H1 (cell line): ENCODE measurements at regions not wholly inside any gene's neighbourhood (a gene's known extent, or its start where the extent isn't known, plus 50 kb on each side); places are given as distances from the start of the nearest gene placed in this dataset.

Experiments used
- CTCF ChIA-PET: fragments of 300-600 bp; sonication (Branson Sonifier 250); formaldehyde crosslinking; loops from one replicate; lab custom pipeline; 2021; ENCODE audit not compliant: partially characterized antibody; lab: Charles Lee
- POLR2A ChIA-PET: fragments of 300-600 bp; sonication (Branson Sonifier 250); formaldehyde crosslinking; loops from one replicate; lab custom pipeline; 2021; ENCODE audit warnings: inconsistent platforms; ENCODE audit not compliant: partially characterized antibody; lab: Charles Lee
- DNase-seq, 2 experiments: peaks; one replicate each; pipeline versions ENCODE4 v3.0.0 to v3.0.0-alpha.2; 2010 to 2022; ENCODE audit warnings: low spot score in 2 of 2, low read depth in 1 of 2, mixed read lengths in 1 of 2
- FAIRE-seq: peaks from 2 replicates; lab custom pipeline; 2011; peaks lifted over from hg19 to GRCh38; lab: Jason Lieb, UNC
- H2AFZ ChIP-seq: 2 replicates; pipeline ENCODE4 v1.8.1; 2012; ENCODE audit warnings: low read length, inconsistent platforms
- H2AK5ac ChIP-seq: 2 replicates; pipeline ENCODE4 v1.6.1; 2013; ENCODE audit warnings: low read depth, low read length
- H2BK120ac ChIP-seq: replicated peaks from 2 replicates; pipeline ENCODE3; 2013; ENCODE audit warnings: low read depth, low read length, inconsistent platforms
- H2BK12ac ChIP-seq: 2 replicates; pipeline ENCODE4 v1.6.1; 2013; ENCODE audit warnings: low read depth, low read length
- H2BK15ac ChIP-seq: 2 replicates; pipeline ENCODE4 v1.6.1; 2013; ENCODE audit warnings: low read length
- H2BK20ac ChIP-seq: 2 replicates; pipeline ENCODE4 v1.6.1; 2013; ENCODE audit warnings: low read length
- H2BK5ac ChIP-seq: 2 replicates; pipeline ENCODE4 v1.6.1; 2013; ENCODE audit warnings: low read depth, low read length
- H3K14ac ChIP-seq: 2 replicates; pipeline ENCODE4 v1.6.1; 2013; ENCODE audit warnings: inconsistent platforms; ENCODE audit not compliant: insufficient read length
- H3K18ac ChIP-seq: 2 replicates; pipeline ENCODE4 v1.6.1; 2013; ENCODE audit warnings: low read length; ENCODE audit errors: extremely low read depth
- H3K23ac ChIP-seq: 2 replicates; pipeline ENCODE4 v1.6.1; 2013; ENCODE audit warnings: inconsistent platforms; ENCODE audit not compliant: insufficient read length
- H3K23me2 ChIP-seq: 2 replicates; pipeline ENCODE4 v1.6.1; 2013; ENCODE audit warnings: low read depth, low read length
- H3K27ac ChIP-seq: 2 replicates; pipeline ENCODE4 v1.6.1; 2011; ENCODE audit warnings: low read depth, low read length, inconsistent platforms
- H3K27me3 ChIP-seq, 4 experiments: replicated peaks in 1 of 4; 1 replicate in 1 of 4; 2 replicates in 3 of 4; pipeline versions ENCODE4 v1.6.1 to v1.8.1; 2011 to 2013; ENCODE audit warnings: low read length in 3 of 4, mild to moderate bottlenecking in 3 of 4, inconsistent platforms in 2 of 4, mixed read lengths in 2 of 4, moderate library complexity in 1 of 4; ENCODE audit not compliant: control insufficient read depth in 3 of 4, insufficient read depth in 3 of 4; ENCODE audit errors: extremely low read depth in 1 of 4
- H3K36me3 ChIP-seq, 4 experiments: 2 replicates each; pipeline versions ENCODE4 v1.6.1 to v1.8.1; 2011 to 2013; ENCODE audit warnings: mild to moderate bottlenecking in 4 of 4, low read length in 3 of 4, moderate library complexity in 2 of 4, control low read depth in 1 of 4, inconsistent platforms in 1 of 4; ENCODE audit not compliant: insufficient read depth in 4 of 4, control insufficient read depth in 2 of 4
- H3K4ac ChIP-seq: replicated peaks from 2 replicates; pipeline ENCODE3; 2013; ENCODE audit warnings: low read length, low read depth, mixed read lengths, inconsistent platforms; ENCODE audit not compliant: insufficient read length
- H3K4me1 ChIP-seq, 4 experiments: replicated peaks in 1 of 4; 1 replicate in 1 of 4; 2 replicates in 3 of 4; pipeline versions ENCODE4 v1.6.1 to v1.8.1; 2011 to 2013; ENCODE audit warnings: low read length in 3 of 4, inconsistent platforms in 2 of 4, mixed read lengths in 1 of 4; ENCODE audit not compliant: insufficient read depth in 4 of 4, control insufficient read depth in 3 of 4
- H3K4me2 ChIP-seq, 2 experiments: 2 replicates each; pipeline versions ENCODE4 v1.6.1 to v1.8.1; 2011 to 2013; ENCODE audit warnings: low read depth in 2 of 2, low read length in 2 of 2, control low read depth in 1 of 2, inconsistent platforms in 1 of 2, mild to moderate bottlenecking in 1 of 2; ENCODE audit not compliant: insufficient read depth in 1 of 2
- H3K4me3 ChIP-seq, 4 experiments: fragments of 200-600, 300-600 bp in 1 of 4; sonication (generic), shearing (Covaris generic), sonication (Bioruptor Twin) in 1 of 4; 2 replicates each; pipeline versions ENCODE4 v1.5.1 to v1.8.1; 2011 to 2016; ENCODE audit warnings: low read length in 4 of 4, low read depth in 3 of 4, control low read depth in 2 of 4, inconsistent platforms in 2 of 4, mild to moderate bottlenecking in 2 of 4, mixed read lengths in 1 of 4, moderate library complexity in 1 of 4; ENCODE audit not compliant: insufficient read depth in 2 of 4; ENCODE audit errors: extremely low read depth in 1 of 4
- H3K56ac ChIP-seq: replicated peaks from 2 replicates; pipeline ENCODE3; 2013; ENCODE audit warnings: low read depth, mild to moderate bottlenecking, mixed read lengths, low read length, inconsistent platforms; ENCODE audit not compliant: insufficient read length
- H3K79me1 ChIP-seq: 2 replicates; pipeline ENCODE4 v1.6.1; 2013; ENCODE audit warnings: low read depth, low read length, control low read depth
- H3K79me2 ChIP-seq, 2 experiments: 2 replicates each; pipeline versions ENCODE4 v1.6.1 to v1.8.1; 2012 to 2013; ENCODE audit warnings: low read length in 2 of 2, mild to moderate bottlenecking in 2 of 2, inconsistent platforms in 1 of 2; ENCODE audit not compliant: insufficient read depth in 2 of 2, control insufficient read depth in 1 of 2
- H3K9ac ChIP-seq, 4 experiments: replicated peaks in 1 of 4; 1 replicate in 1 of 4; 2 replicates in 3 of 4; pipeline versions ENCODE4 v1.6.1 to v1.8.1; 2011 to 2013; ENCODE audit warnings: low read depth in 3 of 4, low read length in 3 of 4, control low read depth in 2 of 4, mild to moderate bottlenecking in 2 of 4, moderate library complexity in 2 of 4, inconsistent platforms in 1 of 4; ENCODE audit errors: extremely low read depth in 1 of 4
- H3K9me3 ChIP-seq, 2 experiments: 2 replicates each; pipeline versions ENCODE4 v1.6.1 to v1.8.1; 2012 to 2013; ENCODE audit warnings: mild to moderate bottlenecking in 2 of 2, moderate library complexity in 2 of 2, control low read depth in 1 of 2, inconsistent platforms in 1 of 2, low read depth in 1 of 2, low read length in 1 of 2, mixed read lengths in 1 of 2; ENCODE audit not compliant: insufficient read depth in 2 of 2
- H4K20me1 ChIP-seq, 2 experiments: replicated peaks in 1 of 2; 2 replicates each; pipeline versions ENCODE3 to v1.8.1; 2011 to 2013; ENCODE audit warnings: inconsistent platforms in 2 of 2, low read length in 2 of 2, mild to moderate bottlenecking in 1 of 2; ENCODE audit not compliant: insufficient read depth in 2 of 2, control insufficient read depth in 1 of 2
- H4K5ac ChIP-seq: 2 replicates; pipeline ENCODE4 v1.6.1; 2013; ENCODE audit warnings: low read length, low read depth, mixed read lengths, inconsistent platforms; ENCODE audit not compliant: insufficient read length
- H4K8ac ChIP-seq: 2 replicates; pipeline ENCODE4 v1.8.0; 2013; ENCODE audit warnings: mild to moderate bottlenecking, moderate library complexity, low read length, inconsistent platforms; ENCODE audit not compliant: insufficient read depth; ENCODE audit errors: extremely low read depth
- H4K91ac ChIP-seq: replicated peaks from 2 replicates; pipeline ENCODE3; 2013; ENCODE audit warnings: low read length, mixed read lengths, inconsistent platforms; ENCODE audit not compliant: insufficient read length
- CEBPB ChIP-seq: IDR thresholded peaks from 2 replicates; pipeline ENCODE4 v1.6.1; 2012; ENCODE audit warnings: low read depth, low read length
- EP300 ChIP-seq, 2 experiments: IDR thresholded peaks; 1 replicate in 1 of 2; 2 replicates in 1 of 2; pipeline ENCODE4 v1.6.1; 2011 to 2012; ENCODE audit warnings: low read depth in 2 of 2, low read length in 2 of 2, mild to moderate bottlenecking in 2 of 2, borderline replicate concordance in 1 of 2, inconsistent platforms in 1 of 2, moderate library complexity in 1 of 2
- HDAC6 ChIP-seq: IDR thresholded peaks from one replicate; pipeline ENCODE4 v1.7.1; 2012; ENCODE audit warnings: low read depth, mild to moderate bottlenecking, inconsistent platforms, low read length, moderate library complexity
- KDM4A ChIP-seq: IDR thresholded peaks from one replicate; pipeline ENCODE4 v1.7.1; 2012; ENCODE audit warnings: low read depth, mild to moderate bottlenecking, moderate library complexity, low read length, inconsistent platforms; ENCODE audit not compliant: severe bottlenecking
- NRF1 ChIP-seq: IDR thresholded peaks from 2 replicates; pipeline ENCODE4 v1.6.1; 2011; ENCODE audit warnings: mild to moderate bottlenecking, low read depth, low read length, improper control_type of control experiment
- RAD21 ChIP-seq, 2 experiments: IDR thresholded peaks in 1 of 2; conservative IDR thresholded peaks in 1 of 2; 2 replicates each; pipeline ENCODE4 v1.6.1; 2011; ENCODE audit warnings: low read depth in 2 of 2, low read length in 2 of 2, improper control_type of control experiment in 1 of 2, inconsistent platforms in 1 of 2, mild to moderate bottlenecking in 1 of 2, moderate library complexity in 1 of 2
- RFX5 ChIP-seq: IDR thresholded peaks from 2 replicates; pipeline ENCODE4 v1.6.1; 2011; ENCODE audit warnings: low read depth, low read length, improper control_type of control experiment, borderline replicate concordance
- SAP30 ChIP-seq: fragments of 300-600 bp; sonication (generic); IDR thresholded peaks from 2 replicates; pipeline ENCODE4 v1.7.1; 2012; ENCODE audit warnings: low read length, moderate library complexity, mild to moderate bottlenecking, inconsistent platforms; ENCODE audit not compliant: insufficient read depth, insufficient replicate concordance
- SIN3A ChIP-seq, 2 experiments: IDR thresholded peaks in 1 of 2; conservative IDR thresholded peaks in 1 of 2; 2 replicates each; pipeline ENCODE4 v1.6.1; 2011 to 2012; ENCODE audit warnings: low read length in 2 of 2, improper control_type of control experiment in 1 of 2, low read depth in 1 of 2, mild to moderate bottlenecking in 1 of 2
- SIX5 ChIP-seq: IDR thresholded peaks from 2 replicates; pipeline ENCODE4 v1.6.1; 2011; ENCODE audit warnings: mild to moderate bottlenecking, low read depth, low read length
- SP1 ChIP-seq: IDR thresholded peaks from 2 replicates; pipeline ENCODE4 v1.6.1; 2011; ENCODE audit warnings: low read depth, low read length
- SP2 ChIP-seq: IDR thresholded peaks from 2 replicates; pipeline ENCODE4 v1.6.1; 2012; ENCODE audit warnings: mild to moderate bottlenecking, low read length, inconsistent platforms
- SP4 ChIP-seq: IDR thresholded peaks from 2 replicates; pipeline ENCODE4 v1.6.1; 2012; ENCODE audit warnings: low read length, inconsistent platforms
- TEAD4 ChIP-seq: IDR thresholded peaks from 2 replicates; pipeline ENCODE4 v1.6.1; 2012; ENCODE audit warnings: low read depth, low read length, inconsistent platforms, mixed read lengths
- YY1 ChIP-seq: IDR thresholded peaks from 2 replicates; pipeline ENCODE4 v1.6.1; 2011; ENCODE audit warnings: low read depth, mild to moderate bottlenecking, low read length
- WGBS, 2 experiments: shearing (Covaris generic) in 1 of 2; methylation state at CpG; one replicate each; pipeline versions ENCODE4 v1.1.6 to v1.1.7; 2013 to 2015; ENCODE audit warnings: low lambda C conversion rate in 2 of 2, mixed read lengths in 2 of 2, inconsistent platforms in 1 of 2, low coverage in 1 of 2, missing lambda C conversion rate in 1 of 2; ENCODE audit not compliant: insufficient replicate concordance in 2 of 2, insufficient coverage in 1 of 2, insufficient read length in 1 of 2; ENCODE audit errors: extremely low coverage in 1 of 2, missing lambda C conversion rate in 1 of 2; 5-methylcytosine and 5-hydroxymethylcytosine counted together

DNA sequence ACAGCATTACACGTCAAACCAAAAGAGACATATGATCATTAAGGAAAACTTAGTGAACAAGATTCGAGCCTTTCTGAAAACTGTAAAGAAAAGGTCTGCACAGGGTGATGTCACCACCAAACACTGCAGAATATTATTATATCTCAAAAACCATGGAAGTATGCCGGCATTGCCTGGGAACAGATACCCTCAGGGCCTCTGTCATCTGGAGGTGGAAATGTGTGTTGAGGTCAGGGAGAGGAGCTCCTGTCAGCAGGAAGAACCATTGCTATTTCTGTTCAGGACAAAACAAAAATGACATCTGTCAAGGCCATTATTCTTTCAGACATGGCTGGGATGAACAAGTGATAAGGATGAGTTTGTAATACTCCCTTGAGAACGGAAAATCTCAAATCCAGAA is 365.9 kb upstream of the TRIB2 start:
- H4K8ac ChIP-seq: no peak overlapping the region
- no peak overlapping the region for H2BK5ac ChIP-seq
- H3K4ac ChIP-seq: no peak overlapping the region
- H2BK20ac ChIP-seq: no peak overlapping the region
- H3K27me3 ChIP-seq: no peaks in the 10 kb centered on the region
- WGBS, 2 experiments: 98% methylated on average over 4 of the region's 4 CpGs; no CpG with 5 or more reads in 1 of the 2 experiments
- no peak overlapping the region for H3K14ac ChIP-seq
- no peak overlapping the region for H4K5ac ChIP-seq
- H3K18ac ChIP-seq: no peak overlapping the region
- H3K4me2 ChIP-seq: no peak overlapping the region
- H3K4me1 ChIP-seq: no peaks in the 10 kb centered on the region
- no peaks in the 10 kb centered on the region for H3K79me1 ChIP-seq
- no peak overlapping the region for H3K27ac ChIP-seq
- TF ChIP-seq SP1 (no peak), KDM4A (no peak), CEBPB (no peak), EP300 (IDR thresholded peaks at IDR 0.05; ENCODE audit: borderline replicate concordance in 1 of 2, low read depth in 2 of 2, low read length in 2 of 2) (no peak), RFX5 (no peak), SIX5 (no peak), NRF1 (no peak), RAD21 (IDR thresholded peaks at IDR 0.05 in 1 of 2, conservative IDR thresholded peaks at IDR 0.05 in 1 of 2; ENCODE audit: low read depth in 2 of 2, low read length in 2 of 2) (no peak), TEAD4 (no peak), SIN3A (conservative IDR thresholded peaks at IDR 0.05 in 1 of 2, IDR thresholded peaks at IDR 0.05 in 1 of 2; ENCODE audit: low read depth in 1 of 2, low read length in 2 of 2) (no peak), SAP30 (no peak), SP4 (no peak), SP2 (no peak), HDAC6 (no peak), YY1 (no peak)
- FAIRE-seq (no peak), DNase-seq (no peak)
- H3K79me2 ChIP-seq: no peaks in the 10 kb centered on the region
- H3K56ac ChIP-seq: no peak overlapping the region
- no peak overlapping the region for H2BK120ac ChIP-seq
- H2AFZ ChIP-seq: no peak overlapping the region
- no peak overlapping the region for H3K4me3 ChIP-seq
- no peak overlapping the region for H3K9ac ChIP-seq
- H3K23ac ChIP-seq: no peak overlapping the region
- CTCF ChIA-PET: interaction anchor here (1.0 to 1.4 kb wide), 6 partner anchors 9 to 656 kb away, joined by 3 to 4 read pairs (median 3); no protein-coding TSS in a partner anchor
- H2AK5ac ChIP-seq: no peak overlapping the region
- POLR2A ChIA-PET: no interaction called here
- H4K91ac ChIP-seq: no peak overlapping the region
- no peaks in the 10 kb centered on the region for H4K20me1 ChIP-seq
- H2BK15ac ChIP-seq: no peak overlapping the region
- no peaks in the 10 kb centered on the region for H3K36me3 ChIP-seq
- no peaks in the 10 kb centered on the region for H3K23me2 ChIP-seq
- H3K9me3 ChIP-seq: no peaks in the 10 kb centered on the region
- no peak overlapping the region for H2BK12ac ChIP-seq
